Activated naive CD8-positive, alpha-beta T cell treated with anti-CD3 and anti-CD28 coated beads, Interleukin-2, amount 10 ng/mL, durations not matched to agents 7 days and 5 days (primary cell): ENCODE measurements at regions not wholly inside any gene's neighbourhood (a gene's known extent, or its start where the extent isn't known, plus 50 kb on each side); places are given as distances from the start of the nearest gene placed in this dataset.

Source experiments
- ATAC-seq: fragments of 150-1000 bp; cut with Tn5 transposase; one replicate; pipeline ENCODE4 v1.10.0; 2021; ENCODE audit warnings: low read depth, moderate library complexity
- POLR2A ChIA-PET: fragments of 350-600 bp; sonication (Branson Sonifier 250); formaldehyde crosslinking; loops from one replicate; lab custom pipeline; 2021; ENCODE audit warnings: antibody characterized with exemption; lab: Charles Lee
- DNase-seq: peaks from one replicate; pipeline ENCODE4 v3.0.0; 2021
- H3K27ac Mint-ChIP-seq: one replicate; pipeline ENCODE4 v1.8.0; 2022; ENCODE audit warnings: mild to moderate bottlenecking, mixed read lengths
- H3K27me3 Mint-ChIP-seq: one replicate; pipeline ENCODE4 v1.8.0; 2022; ENCODE audit warnings: mild to moderate bottlenecking, moderate library complexity, mixed read lengths
- H3K36me3 Mint-ChIP-seq: one replicate; pipeline ENCODE4 v1.8.0; 2021; ENCODE audit warnings: mild to moderate bottlenecking, mixed read lengths
- H3K4me1 Mint-ChIP-seq: one replicate; pipeline ENCODE4 v1.8.0; 2021; ENCODE audit warnings: mixed read lengths
- H3K4me3 Mint-ChIP-seq: one replicate; pipeline ENCODE4 v1.8.0; 2022; ENCODE audit warnings: mild to moderate bottlenecking, moderate library complexity, mixed read lengths
- H3K9me3 Mint-ChIP-seq: one replicate; pipeline ENCODE4 v1.8.0; 2021; ENCODE audit warnings: mixed read lengths

DNA sequence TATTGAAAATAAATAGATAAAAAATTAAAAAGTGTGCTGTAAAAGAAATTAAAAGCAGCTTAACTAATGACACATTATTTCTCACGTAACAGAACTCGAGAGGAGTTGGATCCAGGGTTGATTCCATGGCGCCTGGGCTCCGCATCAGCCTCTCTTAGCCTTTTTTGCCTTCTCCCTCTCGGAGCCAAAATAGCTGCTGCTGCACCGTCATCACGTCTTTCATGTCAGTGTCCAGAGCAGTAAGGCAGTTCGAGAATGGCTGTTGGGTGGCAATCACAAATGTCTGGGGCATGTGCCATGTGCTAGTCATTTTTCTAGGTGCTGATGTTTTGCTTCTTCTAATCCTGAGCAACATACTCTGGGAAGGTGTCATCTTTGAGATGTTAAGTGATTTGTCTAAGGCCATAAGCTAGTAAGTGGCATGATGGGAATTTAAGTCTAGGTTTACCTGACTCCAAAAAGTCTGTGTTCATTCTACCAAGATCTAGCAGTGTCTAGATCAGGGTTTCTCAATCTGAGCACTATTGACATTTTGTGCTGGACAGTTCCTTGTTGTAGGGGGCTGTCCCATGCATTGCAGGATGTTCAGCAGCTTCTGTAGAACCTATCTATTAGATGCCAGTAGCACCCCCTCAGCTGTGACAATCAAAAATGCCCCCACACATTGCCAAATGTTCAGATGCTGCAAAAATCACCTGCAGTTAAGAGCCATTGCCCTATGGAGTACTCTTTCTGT, 280.4 kb downstream of the HAPSTR1 start:
- H3K4me1 Mint-ChIP-seq = no peaks in the 10 kb centered on the region
- no peak overlapping the region for H3K4me3 Mint-ChIP-seq
- ATAC-seq (no peak), DNase-seq (no peak)
- no peak overlapping the region for H3K27ac Mint-ChIP-seq
- H3K9me3 Mint-ChIP-seq = no peaks in the 10 kb centered on the region
- POLR2A ChIA-PET = no interaction called here
- H3K27me3 Mint-ChIP-seq = no peaks in the 10 kb centered on the region
- H3K36me3 Mint-ChIP-seq = no peaks in the 10 kb centered on the region

- no peaks in the 10 kb centered on the region for H3K4me1 Mint-ChIP-seq
- DNase-seq (no peak), ATAC-seq (no peak)
- H3K36me3 Mint-ChIP-seq = no peaks in the 10 kb centered on the region
- H3K9me3 Mint-ChIP-seq = no peaks in the 10 kb centered on the region
- peaks cover 2% of the 10 kb centered on the region for H3K27me3 Mint-ChIP-seq
- H3K27ac Mint-ChIP-seq = no peak overlapping the region
- POLR2A ChIA-PET = no interaction called here
- no peak overlapping the region for H3K4me3 Mint-ChIP-seq
These were observed 281.8 kb downstream of the HAPSTR1 start for GRCh38 chr16:9372934-9373890.

DNA sequence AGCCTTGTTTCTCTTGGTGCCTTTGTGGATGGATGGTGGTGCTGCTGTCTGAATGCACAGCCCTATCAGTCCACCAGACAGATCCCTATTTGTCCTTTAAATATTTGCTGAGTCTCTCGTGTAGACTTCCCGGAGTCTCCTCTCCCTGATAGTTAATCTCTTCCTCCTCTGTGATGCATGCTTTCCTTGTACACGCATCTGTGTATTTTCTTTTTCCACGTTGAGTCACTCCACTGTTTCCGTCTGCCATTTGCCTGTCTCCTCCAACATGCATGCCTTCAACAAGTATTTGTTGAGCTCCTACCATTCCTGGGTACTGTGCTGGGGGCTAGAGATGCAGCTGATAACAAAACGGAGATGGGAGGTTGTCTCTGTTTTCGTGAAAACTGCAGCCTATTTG, 282.6 kb downstream of the HAPSTR1 start:
- peaks cover 2% of the 10 kb centered on the region for H3K27me3 Mint-ChIP-seq
- POLR2A ChIA-PET = no interaction called here
- H3K27ac Mint-ChIP-seq = no peak overlapping the region
- ATAC-seq = no peak
- no peaks in the 10 kb centered on the region for H3K4me1 Mint-ChIP-seq
- no peaks in the 10 kb centered on the region for H3K36me3 Mint-ChIP-seq
- H3K4me3 Mint-ChIP-seq = no peak overlapping the region
- no peaks in the 10 kb centered on the region for H3K9me3 Mint-ChIP-seq
- DNase-seq = no peak

DNA sequence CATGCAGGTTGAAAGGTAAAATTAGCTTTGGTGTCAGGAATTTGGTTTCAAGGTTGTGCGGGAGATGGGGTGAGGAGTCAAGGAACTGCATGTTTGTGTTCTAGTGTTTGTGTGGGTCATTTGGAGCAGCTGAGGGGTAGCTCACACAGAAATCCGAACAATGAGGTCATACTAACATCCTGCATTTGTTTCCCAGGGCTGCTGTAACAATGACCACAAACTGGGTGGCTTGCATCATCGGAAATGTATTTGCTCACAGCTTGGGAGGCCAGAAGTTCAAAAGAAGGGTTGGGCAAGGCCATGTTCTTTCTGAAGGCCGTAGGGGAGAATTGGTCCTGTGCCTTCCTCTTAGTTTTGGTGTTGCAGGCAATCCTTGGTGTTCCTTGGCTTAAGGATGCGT, 287.4 kb downstream of the HAPSTR1 start:
- peaks cover 2% of the 10 kb centered on the region for H3K27me3 Mint-ChIP-seq
- H3K9me3 Mint-ChIP-seq = peaks cover 2% of the 10 kb centered on the region
- POLR2A ChIA-PET = no interaction called here
- no peaks in the 10 kb centered on the region for H3K36me3 Mint-ChIP-seq
- ATAC-seq (no peak), DNase-seq (no peak)
- H3K27ac Mint-ChIP-seq = no peak overlapping the region
- no peaks in the 10 kb centered on the region for H3K4me1 Mint-ChIP-seq
- no peak overlapping the region for H3K4me3 Mint-ChIP-seq

DNA sequence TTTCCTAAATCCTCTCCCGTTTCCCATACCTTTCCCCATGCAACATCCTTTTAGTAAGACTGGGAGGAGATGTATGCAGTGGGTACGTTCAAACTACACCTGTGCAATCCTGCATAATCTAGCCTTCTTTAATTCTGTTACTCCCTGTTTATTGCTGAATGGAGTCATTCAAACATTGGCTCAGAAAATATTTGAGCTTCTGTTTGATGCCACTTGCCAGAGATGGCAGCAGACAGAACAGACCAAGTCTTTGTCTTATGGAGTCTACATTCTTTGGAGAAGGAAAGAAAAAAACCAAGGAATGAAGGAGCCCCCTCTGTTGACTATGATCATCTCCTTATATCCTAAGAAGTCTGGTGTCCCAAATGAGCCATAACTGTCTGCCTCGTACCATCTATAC, 288.8 kb downstream of the HAPSTR1 start:
- Mint-ChIP-seq H3K4me3 (no peak overlapping the region), H3K9me3 (peaks cover 2% of the 10 kb centered on the region), H3K27me3 (peaks cover 2% of the 10 kb centered on the region), H3K36me3 (no peaks in the 10 kb centered on the region), H3K4me1 (no peaks in the 10 kb centered on the region), H3K27ac (no peak overlapping the region)
- no peak for DNase-seq
- POLR2A ChIA-PET = no interaction called here
- no peak for ATAC-seq

DNA sequence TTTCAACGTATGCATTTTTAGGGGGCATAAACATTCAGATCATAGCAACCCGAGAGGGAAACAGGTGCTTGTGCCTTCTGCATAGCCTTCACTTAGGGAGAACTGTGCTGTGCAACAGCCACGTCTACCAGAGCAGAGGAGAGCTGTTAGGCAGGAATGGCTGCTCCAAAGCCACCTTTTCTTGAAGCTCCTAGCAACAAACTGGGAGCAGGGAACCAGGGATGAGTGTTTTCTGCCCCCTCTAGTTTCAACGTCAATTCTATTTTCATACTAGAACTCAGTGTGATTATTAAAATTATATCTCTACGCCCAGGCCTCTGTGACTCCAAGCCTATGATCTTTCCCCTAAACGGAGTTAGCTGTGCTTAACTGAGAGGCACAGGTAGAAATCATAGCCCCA, 290.0 kb downstream of the HAPSTR1 start:
- POLR2A ChIA-PET = no interaction called here
- peaks cover 2% of the 10 kb centered on the region for H3K27me3 Mint-ChIP-seq
- no peak overlapping the region for H3K27ac Mint-ChIP-seq
- peaks cover 2% of the 10 kb centered on the region for H3K9me3 Mint-ChIP-seq
- no peaks in the 10 kb centered on the region for H3K36me3 Mint-ChIP-seq
- no peak for ATAC-seq
- H3K4me3 Mint-ChIP-seq = no peak overlapping the region
- DNase-seq = no peak
- H3K4me1 Mint-ChIP-seq = no peaks in the 10 kb centered on the region

- H3K27ac Mint-ChIP-seq = no peak overlapping the region
- no peak overlapping the region for H3K4me3 Mint-ChIP-seq
- DNase-seq = no peak
- no peaks in the 10 kb centered on the region for H3K36me3 Mint-ChIP-seq
- POLR2A ChIA-PET = no interaction called here
- H3K9me3 Mint-ChIP-seq = peaks cover 2% of the 10 kb centered on the region
- no peaks in the 10 kb centered on the region for H3K4me1 Mint-ChIP-seq
- H3K27me3 Mint-ChIP-seq = peaks cover 2% of the 10 kb centered on the region
- ATAC-seq = no peak
These were observed 290.5 kb downstream of the HAPSTR1 start for GRCh38 chr16:9381905-9382304.

- Mint-ChIP-seq H3K4me3 (no peak overlapping the region), H3K27me3 (no peaks in the 10 kb centered on the region), H3K4me1 (no peaks in the 10 kb centered on the region), H3K36me3 (no peaks in the 10 kb centered on the region), H3K27ac (no peak overlapping the region), H3K9me3 (peaks cover 6% of the 10 kb centered on the region)
- POLR2A ChIA-PET = no interaction called here
- ATAC-seq (no peak), DNase-seq (no peak)
These were observed 291.8 kb downstream of the HAPSTR1 start for GRCh38 chr16:9383281-9383680.

- Mint-ChIP-seq H3K4me3 (no peak overlapping the region), H3K36me3 (no peaks in the 10 kb centered on the region), H3K4me1 (no peaks in the 10 kb centered on the region), H3K9me3 (peaks cover 9% of the 10 kb centered on the region), H3K27ac (no peak overlapping the region), H3K27me3 (no peaks in the 10 kb centered on the region)
- POLR2A ChIA-PET = no interaction called here
- ATAC-seq = no peak
- DNase-seq = no peak
These were observed 292.7 kb downstream of the HAPSTR1 start for GRCh38 chr16:9384141-9384540.

GRCh38 chr16:9389543-9390207, 298.2 kb downstream of the HAPSTR1 start:
- H3K36me3 Mint-ChIP-seq = no peaks in the 10 kb centered on the region
- POLR2A ChIA-PET = no interaction called here
- H3K27me3 Mint-ChIP-seq = no peaks in the 10 kb centered on the region
- H3K9me3 Mint-ChIP-seq = peaks cover 8% of the 10 kb centered on the region
- no peak for ATAC-seq
- no peaks in the 10 kb centered on the region for H3K4me1 Mint-ChIP-seq
- H3K4me3 Mint-ChIP-seq = no peak overlapping the region
- no peak for DNase-seq
- no peak overlapping the region for H3K27ac Mint-ChIP-seq

- Mint-ChIP-seq H3K27me3 (no peaks in the 10 kb centered on the region), H3K36me3 (no peaks in the 10 kb centered on the region), H3K27ac (no peak overlapping the region), H3K9me3 (peaks cover 5% of the 10 kb centered on the region), H3K4me3 (no peak overlapping the region), H3K4me1 (no peaks in the 10 kb centered on the region)
- POLR2A ChIA-PET = no interaction called here
- DNase-seq = no peak
- ATAC-seq = no peak
These were observed 301.5 kb downstream of the HAPSTR1 start for GRCh38 chr16:9392956-9393355.

DNA sequence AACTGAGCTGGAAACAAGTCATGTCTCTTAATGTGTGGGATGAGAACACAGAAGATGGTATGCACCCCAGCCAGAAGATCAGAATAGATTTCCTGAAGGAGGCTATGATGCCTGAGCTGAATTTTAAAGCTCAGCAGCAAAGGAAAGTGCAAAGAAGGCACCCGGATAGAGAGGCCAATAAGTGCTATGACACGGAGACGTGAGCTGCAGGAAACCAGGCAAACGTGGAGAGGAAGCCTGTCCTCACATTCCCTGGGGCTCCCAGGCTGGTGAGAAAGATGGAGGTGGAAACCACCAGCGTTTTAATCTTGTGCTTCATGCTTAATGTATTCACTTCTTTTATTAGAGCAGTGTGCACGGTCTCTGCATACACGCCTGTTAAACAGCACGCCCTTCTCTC, 302.1 kb downstream of the HAPSTR1 start:
- DNase-seq (no peak), ATAC-seq (no peak)
- Mint-ChIP-seq H3K4me1 (no peaks in the 10 kb centered on the region), H3K4me3 (no peak overlapping the region), H3K27me3 (no peaks in the 10 kb centered on the region), H3K9me3 (peaks cover 2% of the 10 kb centered on the region), H3K36me3 (no peaks in the 10 kb centered on the region), H3K27ac (no peak overlapping the region)
- POLR2A ChIA-PET = no interaction called here

DNA sequence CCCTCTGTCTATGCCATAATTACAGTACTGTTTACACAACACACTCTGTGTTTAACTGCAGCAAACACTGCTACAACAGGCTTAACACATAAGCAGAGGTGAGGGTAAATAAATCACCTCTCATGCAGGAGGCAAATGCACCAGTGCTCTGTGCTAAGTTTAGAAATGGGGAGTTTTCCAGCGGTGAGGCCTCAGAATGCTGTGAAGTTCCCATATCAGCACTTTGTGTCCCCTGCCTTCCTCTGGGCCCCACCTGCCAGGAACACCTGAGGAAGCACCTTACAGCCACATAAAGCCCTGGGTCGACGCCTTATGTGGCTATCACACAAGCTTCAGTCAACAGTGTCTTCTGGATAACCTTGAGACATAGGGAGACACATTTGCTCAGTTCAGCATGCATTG, 304.5 kb downstream of the HAPSTR1 start:
- ATAC-seq (no peak), DNase-seq (no peak)
- POLR2A ChIA-PET = no interaction called here
- Mint-ChIP-seq H3K27ac (no peak overlapping the region), H3K36me3 (no peaks in the 10 kb centered on the region), H3K4me3 (no peak overlapping the region), H3K9me3 (no peaks in the 10 kb centered on the region), H3K27me3 (no peaks in the 10 kb centered on the region), H3K4me1 (no peaks in the 10 kb centered on the region)
